SK-N-SH (cell line): ENCODE measurements at regions not wholly inside any gene's neighbourhood (a gene's known extent, or its start where the extent isn't known, plus 50 kb on each side); places are given as distances from the start of the nearest gene placed in this dataset.

Experiments used
- CTCF ChIA-PET: fragments of 300-600, 350-600 bp; formaldehyde crosslinking; extraction: SDS; loops from one replicate; lab custom pipeline; 2021; lab: Yijun Ruan, JAX
- POLR2A ChIA-PET: fragments of 350-600 bp; sonication (Branson Sonifier 250); formaldehyde crosslinking; extraction: SDS; loops from one replicate; lab custom pipeline; 2020; ENCODE audit warnings: antibody characterized with exemption, inconsistent platforms; lab: Yijun Ruan, JAX
- DNase-seq: peaks from one replicate; pipeline ENCODE4 v3.0.0; 2012
- H2AFZ ChIP-seq: fragments of 200-600 bp; sonication (generic); 2 replicates; pipeline ENCODE4 v1.8.1; 2016; ENCODE audit warnings: antibody characterized with exemption, mild to moderate bottlenecking, low read depth
- H3F3A ChIP-seq: fragments of 200-600 bp; sonication (generic); replicated peaks from 2 replicates; pipeline ENCODE3; 2016; ENCODE audit warnings: antibody characterized with exemption, mild to moderate bottlenecking; ENCODE audit not compliant: insufficient read depth
- H3K27ac ChIP-seq, 2 experiments: fragments of 200-500 bp in 1 of 2; fragments of 200-600 bp in 1 of 2; sonication (Bioruptor generic) in 1 of 2; sonication (generic), shearing (Covaris generic) in 1 of 2; 2 replicates each; pipeline versions ENCODE4 v1.5.1 to v1.6.1; 2014 to 2016; ENCODE audit warnings: low read depth in 2 of 2, inconsistent platforms in 1 of 2, low read length in 1 of 2, mild to moderate bottlenecking in 1 of 2, mixed read lengths in 1 of 2
- H3K27me3 ChIP-seq: fragments of 200-600 bp; sonication (generic), shearing (Covaris generic); 2 replicates; pipeline ENCODE4 v1.6.1; 2016; ENCODE audit warnings: mixed run types; ENCODE audit not compliant: insufficient read depth
- H3K36me3 ChIP-seq, 2 experiments: fragments of 200-500 bp in 1 of 2; fragments of 200-600 bp in 1 of 2; sonication (Bioruptor generic) in 1 of 2; sonication (generic) in 1 of 2; replicated peaks in 1 of 2; 2 replicates each; pipeline versions ENCODE3 to v1.5.1; 2014 to 2016; ENCODE audit warnings: low read length in 1 of 2, mild to moderate bottlenecking in 1 of 2; ENCODE audit not compliant: insufficient read depth in 2 of 2, control insufficient read depth in 1 of 2
- H3K4me1 ChIP-seq, 2 experiments: fragments of 200-500 bp in 1 of 2; fragments of 200-600 bp in 1 of 2; sonication (Bioruptor generic) in 1 of 2; sonication (generic), shearing (Covaris generic) in 1 of 2; 2 replicates each; pipeline versions ENCODE4 v1.5.1 to v1.6.1; 2014 to 2016; ENCODE audit warnings: low read depth in 1 of 2, low read length in 1 of 2, mixed run types in 1 of 2; ENCODE audit not compliant: insufficient read depth in 2 of 2, control insufficient read depth in 1 of 2
- H3K4me2 ChIP-seq: fragments of 200-600 bp; sonication (generic), shearing (Covaris generic); 2 replicates; pipeline ENCODE4 v1.6.1; 2017; ENCODE audit warnings: mixed run types
- H3K4me3 ChIP-seq, 2 experiments: fragments of 200-500 bp in 1 of 2; fragments of 200-600 bp in 1 of 2; sonication (Bioruptor generic) in 1 of 2; sonication (generic), shearing (Covaris generic) in 1 of 2; 2 replicates each; pipeline versions ENCODE4 v1.5.1 to v1.8.1; 2014 to 2016; ENCODE audit warnings: low read depth in 2 of 2, inconsistent platforms in 1 of 2, low read length in 1 of 2, mild to moderate bottlenecking in 1 of 2, mixed read lengths in 1 of 2, moderate library complexity in 1 of 2
- H3K79me2 ChIP-seq: fragments of 200-600 bp; sonication (generic); 2 replicates; pipeline ENCODE4 v1.8.1; 2017; ENCODE audit warnings: mild to moderate bottlenecking; ENCODE audit not compliant: insufficient read depth
- H3K9ac ChIP-seq: fragments of 200-600 bp; sonication (generic); 2 replicates; pipeline ENCODE4 v1.6.1; 2017; ENCODE audit warnings: mixed run types
- H3K9me2 ChIP-seq: fragments of 200-600 bp; sonication (generic); 2 replicates; pipeline ENCODE4 v1.6.1; 2017; ENCODE audit warnings: mixed run types
- H3K9me3 ChIP-seq: fragments of 200-600 bp; sonication (generic); 2 replicates; pipeline ENCODE4 v1.6.1; 2017; ENCODE audit warnings: mixed run types, mild to moderate bottlenecking, moderate library complexity
- H4K20me1 ChIP-seq: fragments of 200-600 bp; sonication (generic); 2 replicates; pipeline ENCODE4 v1.6.1; 2017; ENCODE audit warnings: mild to moderate bottlenecking, mixed run types; ENCODE audit not compliant: insufficient read depth
- CHD2 ChIP-seq: fragments of 150-350 bp; IDR thresholded peaks from 2 replicates; pipeline ENCODE4 v1.6.1; 2018; ENCODE audit warnings: low read length; ENCODE audit not compliant: partially characterized antibody
- EP300 ChIP-seq, 2 experiments: IDR thresholded peaks; 2 replicates each; pipeline versions ENCODE4 v1.4.0 to v1.6.1; 2012; ENCODE audit warnings: borderline replicate concordance in 1 of 2, low read depth in 1 of 2, low read length in 1 of 2
- EZH2phosphoT487 ChIP-seq: fragments of 200-600 bp; sonication (generic); IDR thresholded peaks from 2 replicates; pipeline ENCODE4 v1.6.1; 2017; ENCODE audit warnings: low read depth, mixed run types, mild to moderate bottlenecking, antibody characterized with exemption, moderate library complexity, borderline replicate concordance
- FOSL2 ChIP-seq: IDR thresholded peaks from 2 replicates; pipeline ENCODE4 v1.4.0; 2012; ENCODE audit warnings: low read depth, mild to moderate bottlenecking, moderate library complexity, borderline replicate concordance
- FOXJ3 ChIP-seq: sonication (generic); formaldehyde crosslinking; IDR thresholded peaks from 2 replicates; pipeline ENCODE4 v1.5.1; 2020; ENCODE audit warnings: mild to moderate bottlenecking, missing genetic modification reagents
- FOXM1 ChIP-seq: IDR thresholded peaks from 2 replicates; pipeline ENCODE4 v1.4.0; 2012; ENCODE audit warnings: low read depth, mild to moderate bottlenecking
- MEF2A ChIP-seq: IDR thresholded peaks from 2 replicates; pipeline ENCODE4 v1.4.0; 2012; ENCODE audit warnings: low read depth, borderline replicate concordance
- NFIC ChIP-seq: IDR thresholded peaks from 2 replicates; pipeline ENCODE4 v1.4.0; 2012; ENCODE audit warnings: borderline replicate concordance
- RCOR1 ChIP-seq: fragments of 150-350 bp; IDR thresholded peaks from 2 replicates; pipeline ENCODE4 v1.6.1; 2017; ENCODE audit warnings: antibody characterized with exemption, low read length
- RFX5 ChIP-seq: IDR thresholded peaks from 2 replicates; pipeline ENCODE4 v1.6.1; 2012; ENCODE audit warnings: mild to moderate bottlenecking, improper control_type of control experiment, low read length
- RXRA ChIP-seq: IDR thresholded peaks from 2 replicates; pipeline ENCODE4 v1.4.0; 2012; ENCODE audit warnings: low read depth, mild to moderate bottlenecking, borderline replicate concordance
- SIN3A ChIP-seq: IDR thresholded peaks from 2 replicates; pipeline ENCODE4 v1.6.1; 2012; ENCODE audit warnings: low read depth, mild to moderate bottlenecking, low read length, moderate library complexity, borderline replicate concordance
- YY1 ChIP-seq: IDR thresholded peaks from 2 replicates; pipeline ENCODE4 v1.4.0; 2012; ENCODE audit warnings: low read depth, mild to moderate bottlenecking
- WGBS: methylation state at CpG from one replicate; pipeline ENCODE4 v1.1.6; 2017; ENCODE audit warnings: low lambda C conversion rate; 5-methylcytosine and 5-hydroxymethylcytosine counted together
- TF ChIP-seq, protein P1 (sequence below): IDR thresholded peaks from 2 replicates; pipeline ENCODE4 v1.6.1; 2012; ENCODE audit warnings: mild to moderate bottlenecking, low read depth, low read length, moderate library complexity
- TF ChIP-seq, protein P2 (sequence below): fragments of 200-600 bp; sonication (generic); IDR thresholded peaks from 2 replicates; pipeline ENCODE4 v1.6.1; 2017; ENCODE audit warnings: antibody characterized with exemption, mild to moderate bottlenecking, moderate library complexity
- TF ChIP-seq, protein P3 (sequence below): IDR thresholded peaks from 2 replicates; pipeline ENCODE4 v1.4.0; 2012; ENCODE audit warnings: low read depth
- TF ChIP-seq, protein P4 (sequence below): IDR thresholded peaks from 2 replicates; pipeline ENCODE4; 2012
- TF ChIP-seq, protein P5 (sequence below): fragments of 150-350 bp; IDR thresholded peaks from 2 replicates; pipeline ENCODE4 v1.6.1; 2016; ENCODE audit warnings: mild to moderate bottlenecking, low read depth, low read length
- TF ChIP-seq, protein P6 (sequence below): IDR thresholded peaks from 2 replicates; pipeline ENCODE4 v1.4.0; 2012; ENCODE audit warnings: low read depth, borderline replicate concordance

DNA sequence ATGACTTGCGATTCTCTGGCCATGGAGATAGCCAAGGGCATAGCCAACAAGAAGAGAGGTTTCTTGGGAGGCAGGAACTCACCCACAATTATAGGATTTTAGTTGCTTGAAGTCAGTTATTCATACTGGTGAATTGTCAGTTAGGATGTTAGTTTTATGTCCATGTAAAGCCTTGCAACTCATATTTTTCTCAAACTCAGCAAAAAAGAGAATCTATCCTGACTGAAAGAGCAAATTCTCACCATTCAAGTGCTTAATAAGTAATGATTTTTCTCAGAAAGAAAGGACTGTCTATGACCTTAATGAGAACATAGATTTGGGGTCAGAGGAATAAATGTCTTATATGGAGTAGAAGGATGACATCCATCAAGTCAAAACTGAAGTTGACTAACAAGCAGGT is 934.5 kb downstream of the STPG2 start:
- Histone ChIP-seq H2AFZ (no peak overlapping the region), H4K20me1 (no peaks in the 10 kb centered on the region), H3K36me3 (no peaks in the 10 kb centered on the region), H3K27ac (no peak overlapping the region), H3K79me2 (no peaks in the 10 kb centered on the region), H3K9me2 (no peaks in the 10 kb centered on the region)
- ChIA-PET POLR2A (no interaction called here), CTCF (no interaction called here)
- WGBS, result 4% methylated on average over 1 of the region's 1 CpG
- TF ChIP-seq, protein P1, sequence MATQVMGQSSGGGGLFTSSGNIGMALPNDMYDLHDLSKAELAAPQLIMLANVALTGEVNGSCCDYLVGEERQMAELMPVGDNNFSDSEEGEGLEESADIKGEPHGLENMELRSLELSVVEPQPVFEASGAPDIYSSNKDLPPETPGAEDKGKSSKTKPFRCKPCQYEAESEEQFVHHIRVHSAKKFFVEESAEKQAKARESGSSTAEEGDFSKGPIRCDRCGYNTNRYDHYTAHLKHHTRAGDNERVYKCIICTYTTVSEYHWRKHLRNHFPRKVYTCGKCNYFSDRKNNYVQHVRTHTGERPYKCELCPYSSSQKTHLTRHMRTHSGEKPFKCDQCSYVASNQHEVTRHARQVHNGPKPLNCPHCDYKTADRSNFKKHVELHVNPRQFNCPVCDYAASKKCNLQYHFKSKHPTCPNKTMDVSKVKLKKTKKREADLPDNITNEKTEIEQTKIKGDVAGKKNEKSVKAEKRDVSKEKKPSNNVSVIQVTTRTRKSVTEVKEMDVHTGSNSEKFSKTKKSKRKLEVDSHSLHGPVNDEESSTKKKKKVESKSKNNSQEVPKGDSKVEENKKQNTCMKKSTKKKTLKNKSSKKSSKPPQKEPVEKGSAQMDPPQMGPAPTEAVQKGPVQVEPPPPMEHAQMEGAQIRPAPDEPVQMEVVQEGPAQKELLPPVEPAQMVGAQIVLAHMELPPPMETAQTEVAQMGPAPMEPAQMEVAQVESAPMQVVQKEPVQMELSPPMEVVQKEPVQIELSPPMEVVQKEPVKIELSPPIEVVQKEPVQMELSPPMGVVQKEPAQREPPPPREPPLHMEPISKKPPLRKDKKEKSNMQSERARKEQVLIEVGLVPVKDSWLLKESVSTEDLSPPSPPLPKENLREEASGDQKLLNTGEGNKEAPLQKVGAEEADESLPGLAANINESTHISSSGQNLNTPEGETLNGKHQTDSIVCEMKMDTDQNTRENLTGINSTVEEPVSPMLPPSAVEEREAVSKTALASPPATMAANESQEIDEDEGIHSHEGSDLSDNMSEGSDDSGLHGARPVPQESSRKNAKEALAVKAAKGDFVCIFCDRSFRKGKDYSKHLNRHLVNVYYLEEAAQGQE, result no peak
- TF ChIP-seq, protein P2, sequence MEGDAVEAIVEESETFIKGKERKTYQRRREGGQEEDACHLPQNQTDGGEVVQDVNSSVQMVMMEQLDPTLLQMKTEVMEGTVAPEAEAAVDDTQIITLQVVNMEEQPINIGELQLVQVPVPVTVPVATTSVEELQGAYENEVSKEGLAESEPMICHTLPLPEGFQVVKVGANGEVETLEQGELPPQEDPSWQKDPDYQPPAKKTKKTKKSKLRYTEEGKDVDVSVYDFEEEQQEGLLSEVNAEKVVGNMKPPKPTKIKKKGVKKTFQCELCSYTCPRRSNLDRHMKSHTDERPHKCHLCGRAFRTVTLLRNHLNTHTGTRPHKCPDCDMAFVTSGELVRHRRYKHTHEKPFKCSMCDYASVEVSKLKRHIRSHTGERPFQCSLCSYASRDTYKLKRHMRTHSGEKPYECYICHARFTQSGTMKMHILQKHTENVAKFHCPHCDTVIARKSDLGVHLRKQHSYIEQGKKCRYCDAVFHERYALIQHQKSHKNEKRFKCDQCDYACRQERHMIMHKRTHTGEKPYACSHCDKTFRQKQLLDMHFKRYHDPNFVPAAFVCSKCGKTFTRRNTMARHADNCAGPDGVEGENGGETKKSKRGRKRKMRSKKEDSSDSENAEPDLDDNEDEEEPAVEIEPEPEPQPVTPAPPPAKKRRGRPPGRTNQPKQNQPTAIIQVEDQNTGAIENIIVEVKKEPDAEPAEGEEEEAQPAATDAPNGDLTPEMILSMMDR, result no peak
- TF ChIP-seq, protein P3, sequence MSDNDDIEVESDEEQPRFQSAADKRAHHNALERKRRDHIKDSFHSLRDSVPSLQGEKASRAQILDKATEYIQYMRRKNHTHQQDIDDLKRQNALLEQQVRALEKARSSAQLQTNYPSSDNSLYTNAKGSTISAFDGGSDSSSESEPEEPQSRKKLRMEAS, result no peak
- TF ChIP-seq EZH2phosphoT487 (no peak), FOXJ3 (CRISPR knock-in tag) (no peak), RXRA (no peak), RFX5 (no peak), EP300 (IDR thresholded peaks at IDR 0.05; ENCODE audit: borderline replicate concordance in 1 of 2, low read depth in 1 of 2, low read length in 1 of 2) (no peak), SIN3A (no peak), FOXM1 (no peak), CHD2 (no peak), RCOR1 (no peak), MEF2A (no peak), YY1 (no peak), FOSL2 (no peak), NFIC (no peak)
- TF ChIP-seq, protein P4, sequence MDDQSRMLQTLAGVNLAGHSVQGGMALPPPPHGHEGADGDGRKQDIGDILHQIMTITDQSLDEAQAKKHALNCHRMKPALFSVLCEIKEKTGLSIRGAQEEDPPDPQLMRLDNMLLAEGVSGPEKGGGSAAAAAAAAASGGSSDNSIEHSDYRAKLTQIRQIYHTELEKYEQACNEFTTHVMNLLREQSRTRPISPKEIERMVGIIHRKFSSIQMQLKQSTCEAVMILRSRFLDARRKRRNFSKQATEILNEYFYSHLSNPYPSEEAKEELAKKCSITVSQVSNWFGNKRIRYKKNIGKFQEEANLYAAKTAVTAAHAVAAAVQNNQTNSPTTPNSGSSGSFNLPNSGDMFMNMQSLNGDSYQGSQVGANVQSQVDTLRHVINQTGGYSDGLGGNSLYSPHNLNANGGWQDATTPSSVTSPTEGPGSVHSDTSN, result no peak
- TF ChIP-seq, protein P5, sequence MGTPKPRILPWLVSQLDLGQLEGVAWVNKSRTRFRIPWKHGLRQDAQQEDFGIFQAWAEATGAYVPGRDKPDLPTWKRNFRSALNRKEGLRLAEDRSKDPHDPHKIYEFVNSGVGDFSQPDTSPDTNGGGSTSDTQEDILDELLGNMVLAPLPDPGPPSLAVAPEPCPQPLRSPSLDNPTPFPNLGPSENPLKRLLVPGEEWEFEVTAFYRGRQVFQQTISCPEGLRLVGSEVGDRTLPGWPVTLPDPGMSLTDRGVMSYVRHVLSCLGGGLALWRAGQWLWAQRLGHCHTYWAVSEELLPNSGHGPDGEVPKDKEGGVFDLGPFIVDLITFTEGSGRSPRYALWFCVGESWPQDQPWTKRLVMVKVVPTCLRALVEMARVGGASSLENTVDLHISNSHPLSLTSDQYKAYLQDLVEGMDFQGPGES, result no peak
- TF ChIP-seq, protein P6, sequence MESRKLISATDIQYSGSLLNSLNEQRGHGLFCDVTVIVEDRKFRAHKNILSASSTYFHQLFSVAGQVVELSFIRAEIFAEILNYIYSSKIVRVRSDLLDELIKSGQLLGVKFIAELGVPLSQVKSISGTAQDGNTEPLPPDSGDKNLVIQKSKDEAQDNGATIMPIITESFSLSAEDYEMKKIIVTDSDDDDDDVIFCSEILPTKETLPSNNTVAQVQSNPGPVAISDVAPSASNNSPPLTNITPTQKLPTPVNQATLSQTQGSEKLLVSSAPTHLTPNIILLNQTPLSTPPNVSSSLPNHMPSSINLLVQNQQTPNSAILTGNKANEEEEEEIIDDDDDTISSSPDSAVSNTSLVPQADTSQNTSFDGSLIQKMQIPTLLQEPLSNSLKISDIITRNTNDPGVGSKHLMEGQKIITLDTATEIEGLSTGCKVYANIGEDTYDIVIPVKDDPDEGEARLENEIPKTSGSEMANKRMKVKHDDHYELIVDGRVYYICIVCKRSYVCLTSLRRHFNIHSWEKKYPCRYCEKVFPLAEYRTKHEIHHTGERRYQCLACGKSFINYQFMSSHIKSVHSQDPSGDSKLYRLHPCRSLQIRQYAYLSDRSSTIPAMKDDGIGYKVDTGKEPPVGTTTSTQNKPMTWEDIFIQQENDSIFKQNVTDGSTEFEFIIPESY, result no peak
- TF ChIP-seq, all 33 proteins: peak for 0
- Histone ChIP-seq H3F3A (no peaks in the 10 kb centered on the region), H3K4me1 (no peaks in the 10 kb centered on the region), H3K9ac (no peak overlapping the region), H3K4me3 (no peak overlapping the region), H3K9me3 (no peaks in the 10 kb centered on the region), H3K27me3 (no peaks in the 10 kb centered on the region), H3K4me2 (no peak overlapping the region)
- DNase-seq, result no peak
